Stimulated activated CD4-positive, alpha-beta T cell treated with anti-CD3 and anti-CD28 coated beads, Interleukin-2, amount 100 ng/mL, for 24 hours (primary cell): ENCODE measurements at regions not wholly inside any gene's neighbourhood (a gene's known extent, or its start where the extent isn't known, plus 50 kb on each side); places are given as distances from the start of the nearest gene placed in this dataset.

ENCODE experiments used
- DNase-seq, 2 donors: peaks; one replicate each; pipeline ENCODE4 v3.0.0-alpha.2; 2020

GRCh38 chr5:67355120-67355713 is 158.6 kb upstream of the CD180 start:
- DNase-seq, result no peak

GRCh38 chr5:67353500-67354450 is 157.2 kb upstream of the CD180 start:
- no peak for DNase-seq

DNA sequence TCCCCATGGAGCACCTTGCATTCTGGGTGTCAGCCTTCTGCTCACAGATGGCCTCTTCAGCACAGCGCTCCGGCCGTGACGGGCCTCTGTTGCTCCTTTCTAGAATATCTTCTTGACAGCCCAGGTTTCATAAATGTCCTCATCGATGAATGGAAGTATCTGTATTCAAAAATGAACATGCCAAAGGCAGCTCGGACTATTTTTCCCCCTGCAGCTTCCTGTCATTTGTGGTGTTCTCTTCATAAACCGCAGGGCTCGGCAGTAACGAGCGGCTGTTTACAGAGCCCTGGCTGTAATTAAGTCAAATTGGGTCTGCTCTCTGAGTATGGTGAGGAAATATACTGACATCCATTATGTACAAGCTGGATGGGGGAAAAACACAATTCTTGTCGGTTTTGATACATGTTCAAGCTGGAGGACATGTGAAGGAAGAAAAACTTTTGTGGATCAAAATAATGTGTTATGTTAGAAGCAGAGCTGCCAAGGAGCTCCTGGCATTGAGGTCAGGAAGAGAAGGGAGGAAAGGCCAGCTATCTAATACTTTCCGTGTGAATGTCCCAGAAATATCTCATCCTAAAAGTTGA is 154.1 kb upstream of the CD180 start:
- no peak for DNase-seq

- no peak for DNase-seq
These were observed 153.6 kb upstream of the CD180 start for GRCh38 chr5:67350185-67350584.

- no peak for DNase-seq
These were observed 151.2 kb upstream of the CD180 start for GRCh38 chr5:67347821-67348220.

DNA sequence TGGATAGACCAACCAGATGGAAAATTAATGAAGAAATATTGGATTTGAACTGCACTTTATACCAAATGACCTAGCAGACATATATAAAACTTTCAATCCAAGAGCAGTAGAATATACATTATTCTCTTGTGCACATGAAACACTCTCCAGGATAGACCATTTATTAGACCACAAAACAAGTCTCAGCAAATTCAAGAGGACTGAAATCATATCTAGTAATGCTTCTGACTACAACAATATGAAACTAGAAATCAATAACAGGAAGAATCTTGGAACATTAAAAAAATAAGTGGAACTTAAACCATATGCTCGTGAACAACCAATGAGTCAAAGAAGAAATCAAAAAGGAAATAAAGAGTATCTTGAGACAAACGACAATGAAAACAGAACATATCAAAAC is 150.0 kb upstream of the CD180 start:
- DNase-seq, result no peak

DNA sequence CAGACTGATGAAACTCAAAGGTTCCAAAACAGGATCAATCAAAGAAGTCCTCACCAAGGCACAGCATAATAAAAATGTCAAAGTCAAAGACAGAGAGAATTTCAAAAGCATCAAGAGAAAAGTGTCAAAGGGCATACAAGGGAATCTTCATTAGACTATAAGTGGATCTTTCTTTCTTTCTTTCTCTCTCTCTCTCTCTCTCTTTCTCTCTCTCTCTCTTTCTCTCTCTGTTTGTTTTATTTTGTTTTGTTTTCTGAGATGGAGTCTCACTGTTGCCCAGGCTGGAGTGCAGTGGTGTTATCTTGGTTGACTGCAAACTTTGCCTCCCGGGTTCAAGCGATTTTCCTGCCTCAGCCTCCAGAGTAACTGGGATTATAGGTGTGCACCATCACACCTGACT is 148.3 kb upstream of the CD180 start:
- no peak for DNase-seq

- no peak for DNase-seq
These were observed 147.2 kb upstream of the CD180 start for GRCh38 chr5:67343835-67344234.

- DNase-seq, result no peak
These were observed 144.9 kb upstream of the CD180 start for GRCh38 chr5:67341478-67341877.

DNA sequence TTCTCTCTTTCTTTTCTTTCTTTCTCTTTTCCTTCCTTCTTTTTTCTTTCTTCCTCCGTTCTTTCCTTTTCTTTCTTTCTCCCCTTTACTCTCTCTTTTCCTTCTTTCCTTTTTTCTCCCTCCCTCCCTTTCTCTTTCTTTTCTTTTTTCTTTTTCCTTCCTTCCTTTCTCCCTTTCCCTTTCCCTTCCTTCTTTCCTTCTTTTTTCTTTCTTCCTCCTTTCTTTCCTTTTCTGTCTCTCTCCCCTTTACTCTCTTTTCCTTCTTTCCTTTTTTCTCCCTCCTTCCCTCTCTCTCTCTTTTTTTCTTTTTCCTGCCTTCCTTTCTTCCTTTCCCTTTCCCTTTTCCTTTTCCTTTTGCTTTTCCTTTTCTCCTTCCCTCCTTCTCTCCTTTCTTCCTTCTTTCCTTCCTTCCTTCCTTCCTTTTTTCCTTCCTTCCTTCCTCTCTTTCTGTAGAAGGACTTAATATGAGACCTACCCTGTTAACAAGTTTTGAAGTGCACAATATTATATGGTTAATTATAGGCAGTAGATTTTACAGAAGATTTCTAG is 142.7 kb upstream of the CD180 start:
- DNase-seq, result no peak

GRCh38 chr5:67338421-67338820 is 141.8 kb upstream of the CD180 start:
- DNase-seq, result no peak

- DNase-seq, result no peak
These were observed 141.2 kb upstream of the CD180 start for GRCh38 chr5:67337751-67338150.

- no peak for DNase-seq
These were observed 138.8 kb upstream of the CD180 start for GRCh38 chr5:67335426-67335825.

DNA sequence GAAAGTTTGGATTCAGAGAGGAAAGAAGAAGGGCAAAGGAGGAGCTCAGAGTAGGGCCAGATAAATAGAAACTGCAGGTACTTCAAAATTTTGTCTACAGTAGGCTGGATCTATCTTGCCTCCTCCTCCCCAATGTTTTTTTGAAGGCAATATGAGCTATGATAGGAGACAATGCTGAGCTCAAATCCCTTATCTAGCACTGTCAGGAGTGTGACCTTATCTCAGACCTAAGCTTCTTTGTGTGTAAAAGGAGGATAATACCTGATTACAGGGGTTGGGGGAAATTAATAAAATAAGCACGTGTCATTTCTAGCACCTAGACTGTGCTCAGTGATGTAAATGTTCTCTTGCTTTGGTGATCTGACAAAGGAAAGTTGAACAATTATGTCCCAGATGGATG is 137.8 kb upstream of the CD180 start:
- no peak for DNase-seq

GRCh38 chr5:67333171-67333570 is 136.6 kb upstream of the CD180 start:
- no peak for DNase-seq

GRCh38 chr5:67331296-67331925 is 134.8 kb upstream of the CD180 start:
- no peak for DNase-seq

DNA sequence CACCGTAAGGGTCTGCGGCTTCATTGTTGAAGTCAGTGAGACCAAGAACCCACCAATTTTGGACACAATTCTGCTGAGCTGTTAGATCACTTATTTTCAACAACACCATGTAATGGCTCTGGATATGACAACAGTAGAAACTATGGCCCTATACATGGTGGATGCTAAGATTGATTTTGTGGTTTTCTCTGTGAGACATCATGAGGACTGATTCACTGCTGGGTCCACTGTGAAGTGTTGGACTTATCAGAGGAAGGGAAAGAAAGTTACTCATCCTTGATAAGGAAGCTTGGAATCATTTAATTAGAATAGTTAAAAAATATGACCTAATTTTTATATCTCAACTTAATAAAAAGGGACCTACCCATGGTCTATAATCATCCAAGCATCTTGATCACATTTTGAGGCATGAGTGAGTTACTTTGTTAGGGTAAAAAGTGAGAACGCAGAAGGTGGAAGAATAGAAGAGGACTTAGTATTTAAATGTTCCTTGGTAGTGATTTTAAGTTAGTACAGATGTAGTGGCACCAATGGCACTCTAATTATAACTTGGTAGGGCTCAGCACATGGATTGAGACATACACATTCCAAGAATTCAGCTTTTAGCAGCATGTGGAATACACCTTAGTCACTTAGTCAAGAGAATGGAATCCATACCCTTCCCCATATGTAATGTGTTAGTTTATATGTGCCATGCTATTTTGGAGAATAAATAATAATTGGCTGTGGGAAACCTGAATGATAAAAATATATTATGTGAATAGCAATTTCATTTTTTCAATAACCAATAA is 123.5 kb upstream of the CD180 start:
- no peak for DNase-seq

GRCh38 chr5:67318746-67319145 is 122.1 kb upstream of the CD180 start:
- DNase-seq, result no peak

DNA sequence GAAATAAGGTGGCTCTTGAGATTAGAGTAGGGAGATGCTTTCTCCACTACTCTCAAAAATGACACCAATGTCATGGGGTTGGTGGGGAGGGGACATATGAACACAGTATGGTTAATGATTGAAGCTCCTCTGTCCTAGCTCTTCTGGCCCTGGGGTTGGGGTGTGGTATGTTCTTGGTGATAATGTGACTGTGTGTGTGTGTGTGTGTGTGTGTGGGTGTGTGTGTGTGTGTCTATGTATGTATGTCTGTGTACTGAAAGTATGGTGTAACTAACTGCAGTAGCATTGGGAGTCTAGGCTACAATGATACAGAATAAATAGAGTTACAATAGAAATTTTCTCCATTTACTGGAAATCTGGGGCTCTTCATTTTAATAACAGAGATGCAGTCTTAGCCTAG is 121.0 kb upstream of the CD180 start:
- no peak for DNase-seq

DNA sequence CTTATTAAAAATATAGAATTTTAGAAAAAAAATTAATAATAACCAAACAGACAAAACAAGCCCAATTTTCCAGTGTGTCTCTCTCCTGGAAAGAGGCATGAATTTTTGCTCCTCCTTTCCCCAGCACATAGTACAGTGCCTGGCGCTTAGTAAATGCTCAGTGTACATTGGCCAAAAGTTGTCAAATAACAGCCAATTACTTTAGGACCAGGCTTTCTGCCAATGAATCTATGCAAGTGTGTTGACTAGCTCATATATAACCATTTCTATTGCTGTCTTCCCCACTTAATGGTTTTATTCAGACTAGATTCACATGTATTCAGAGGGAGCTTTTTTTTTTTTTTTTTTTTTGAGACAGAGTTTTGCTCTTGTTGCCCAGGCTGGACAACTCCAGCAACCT is 120.1 kb upstream of the CD180 start:
- no peak for DNase-seq

GRCh38 chr5:67315082-67315989 is 118.7 kb upstream of the CD180 start:
- DNase-seq, result no peak
